Astrocyte (in vitro differentiated cells and primary cell): ENCODE measurements at regions not wholly inside any gene's neighbourhood (a gene's known extent, or its start where the extent isn't known, plus 50 kb on each side); places are given as distances from the start of the nearest gene placed in this dataset.

Source experiments
- DNase-seq: peaks from one replicate; pipeline ENCODE4 v3.0.0-alpha.2; 2010; ENCODE audit warnings: low read depth
- FAIRE-seq: peaks from 2 replicates; lab custom pipeline; 2011; peaks lifted over from hg19 to GRCh38; lab: Jason Lieb, UNC
- H2AFZ ChIP-seq: 2 replicates; pipeline ENCODE4 v1.6.0; 2012; ENCODE audit warnings: low read depth, low read length, inconsistent platforms
- H3K27ac ChIP-seq: 2 replicates; pipeline ENCODE4 v1.5.1; 2011; ENCODE audit warnings: low read depth, low read length, inconsistent platforms
- H3K27me3 ChIP-seq: 2 replicates; pipeline ENCODE4 v1.6.0; 2011; ENCODE audit warnings: low read length, inconsistent platforms; ENCODE audit not compliant: insufficient read depth
- H3K36me3 ChIP-seq: 2 replicates; pipeline ENCODE4 v1.5.1; 2011; ENCODE audit warnings: low read length, inconsistent platforms; ENCODE audit not compliant: insufficient read depth
- H3K4me1 ChIP-seq: 2 replicates; pipeline ENCODE4 v1.5.1; 2011; ENCODE audit warnings: low read length, inconsistent platforms; ENCODE audit not compliant: insufficient read depth
- H3K4me2 ChIP-seq: 2 replicates; pipeline ENCODE4 v1.6.0; 2012; ENCODE audit warnings: low read length, inconsistent platforms
- H3K4me3 ChIP-seq: 2 replicates; pipeline ENCODE4 v1.5.1; 2011; ENCODE audit warnings: low read depth, mild to moderate bottlenecking, low read length, inconsistent platforms; ENCODE audit not compliant: insufficient read depth
- H3K79me2 ChIP-seq: 2 replicates; pipeline ENCODE4 v1.6.0; 2012; ENCODE audit warnings: mild to moderate bottlenecking, low read length, inconsistent platforms; ENCODE audit not compliant: insufficient read depth
- H3K9ac ChIP-seq: 2 replicates; pipeline ENCODE4 v1.6.0; 2012; ENCODE audit warnings: mild to moderate bottlenecking, low read length, inconsistent platforms
- H3K9me3 ChIP-seq: 2 replicates; pipeline ENCODE4 v1.5.1; 2012; ENCODE audit warnings: low read depth, mild to moderate bottlenecking, low read length, inconsistent platforms; ENCODE audit not compliant: insufficient read depth
- H4K20me1 ChIP-seq: 2 replicates; pipeline ENCODE4 v1.6.0; 2012; ENCODE audit warnings: low read length, inconsistent platforms; ENCODE audit not compliant: insufficient read depth
- H3K27ac Mint-ChIP-seq: one replicate; pipeline ENCODE4 v1.8.0; 2021; ENCODE audit warnings: mild to moderate bottlenecking, mixed read lengths; ENCODE audit not compliant: unreplicated experiment
- H3K27me3 Mint-ChIP-seq: one replicate; pipeline ENCODE4 v1.8.0; 2021; ENCODE audit warnings: low read depth, mixed read lengths; ENCODE audit not compliant: unreplicated experiment
- H3K36me3 Mint-ChIP-seq: one replicate; pipeline ENCODE4 v1.8.0; 2021; ENCODE audit warnings: low read depth, mixed read lengths; ENCODE audit not compliant: unreplicated experiment
- H3K4me1 Mint-ChIP-seq: one replicate; pipeline ENCODE4 v1.8.0; 2021; ENCODE audit warnings: low read depth, mixed read lengths; ENCODE audit not compliant: unreplicated experiment
- H3K4me3 Mint-ChIP-seq: one replicate; pipeline ENCODE4 v1.8.0; 2021; ENCODE audit warnings: mild to moderate bottlenecking, moderate library complexity, mixed read lengths; ENCODE audit not compliant: unreplicated experiment
- H3K9me3 Mint-ChIP-seq: one replicate; pipeline ENCODE4 v1.8.0; 2021; ENCODE audit warnings: mild to moderate bottlenecking, mixed read lengths; ENCODE audit not compliant: unreplicated experiment
- EZH2 ChIP-seq: IDR thresholded peaks from 2 replicates; pipeline ENCODE4 v1.6.1; 2012; ENCODE audit warnings: mild to moderate bottlenecking, low read length, inconsistent platforms; ENCODE audit not compliant: insufficient read depth
- TF ChIP-seq, protein P1 (sequence below): IDR thresholded peaks from 2 replicates; pipeline ENCODE4 v1.5.1; 2011; ENCODE audit warnings: low read depth, mild to moderate bottlenecking, inconsistent platforms, low read length, moderate library complexity; ENCODE audit not compliant: insufficient read depth

DNA sequence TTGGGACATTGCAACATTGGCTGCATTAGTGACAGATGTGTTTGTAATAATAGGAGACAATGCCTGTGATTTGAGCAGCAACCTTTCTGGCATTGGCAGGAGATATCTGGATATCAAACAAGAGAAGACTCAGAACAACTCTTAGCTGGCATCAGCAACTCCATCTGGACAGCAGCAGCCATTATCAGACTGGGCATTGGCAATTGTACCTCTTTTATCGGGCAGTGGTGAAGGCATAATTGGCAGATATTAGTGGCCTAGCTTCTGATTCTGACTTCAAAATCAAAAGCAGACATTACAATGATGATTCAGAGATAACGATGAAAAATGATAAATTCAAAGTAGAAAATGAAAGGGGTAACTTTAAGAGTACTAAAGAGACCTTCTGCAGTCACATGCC, 1193.7 kb downstream of the EFNB2 start:
- no peaks in the 10 kb centered on the region for H3K27me3 ChIP-seq
- H2AFZ ChIP-seq, result no peak overlapping the region
- no peak overlapping the region for H3K9ac ChIP-seq
- no peaks in the 10 kb centered on the region for H3K79me2 ChIP-seq
- peaks cover 27% of the 10 kb centered on the region for H3K4me1 ChIP-seq
- H4K20me1 ChIP-seq, result no peaks in the 10 kb centered on the region
- FAIRE-seq, result no peak
- Mint-ChIP-seq H3K36me3 (no peaks in the 10 kb centered on the region), H3K27me3 (peaks cover 2% of the 10 kb centered on the region), H3K27ac (no peak overlapping the region), H3K4me1 (peaks cover 20% of the 10 kb centered on the region), H3K9me3 (peaks cover 2% of the 10 kb centered on the region), H3K4me3 (no peak overlapping the region)
- no peak overlapping the region for H3K27ac ChIP-seq
- H3K36me3 ChIP-seq, result no peaks in the 10 kb centered on the region
- H3K4me3 ChIP-seq, result no peak overlapping the region
- H3K9me3 ChIP-seq, result no peaks in the 10 kb centered on the region
- TF ChIP-seq, protein P1, sequence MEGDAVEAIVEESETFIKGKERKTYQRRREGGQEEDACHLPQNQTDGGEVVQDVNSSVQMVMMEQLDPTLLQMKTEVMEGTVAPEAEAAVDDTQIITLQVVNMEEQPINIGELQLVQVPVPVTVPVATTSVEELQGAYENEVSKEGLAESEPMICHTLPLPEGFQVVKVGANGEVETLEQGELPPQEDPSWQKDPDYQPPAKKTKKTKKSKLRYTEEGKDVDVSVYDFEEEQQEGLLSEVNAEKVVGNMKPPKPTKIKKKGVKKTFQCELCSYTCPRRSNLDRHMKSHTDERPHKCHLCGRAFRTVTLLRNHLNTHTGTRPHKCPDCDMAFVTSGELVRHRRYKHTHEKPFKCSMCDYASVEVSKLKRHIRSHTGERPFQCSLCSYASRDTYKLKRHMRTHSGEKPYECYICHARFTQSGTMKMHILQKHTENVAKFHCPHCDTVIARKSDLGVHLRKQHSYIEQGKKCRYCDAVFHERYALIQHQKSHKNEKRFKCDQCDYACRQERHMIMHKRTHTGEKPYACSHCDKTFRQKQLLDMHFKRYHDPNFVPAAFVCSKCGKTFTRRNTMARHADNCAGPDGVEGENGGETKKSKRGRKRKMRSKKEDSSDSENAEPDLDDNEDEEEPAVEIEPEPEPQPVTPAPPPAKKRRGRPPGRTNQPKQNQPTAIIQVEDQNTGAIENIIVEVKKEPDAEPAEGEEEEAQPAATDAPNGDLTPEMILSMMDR, result no peak
- no peak for TF ChIP-seq EZH2
- no peak overlapping the region for H3K4me2 ChIP-seq
- no peak for DNase-seq

DNA sequence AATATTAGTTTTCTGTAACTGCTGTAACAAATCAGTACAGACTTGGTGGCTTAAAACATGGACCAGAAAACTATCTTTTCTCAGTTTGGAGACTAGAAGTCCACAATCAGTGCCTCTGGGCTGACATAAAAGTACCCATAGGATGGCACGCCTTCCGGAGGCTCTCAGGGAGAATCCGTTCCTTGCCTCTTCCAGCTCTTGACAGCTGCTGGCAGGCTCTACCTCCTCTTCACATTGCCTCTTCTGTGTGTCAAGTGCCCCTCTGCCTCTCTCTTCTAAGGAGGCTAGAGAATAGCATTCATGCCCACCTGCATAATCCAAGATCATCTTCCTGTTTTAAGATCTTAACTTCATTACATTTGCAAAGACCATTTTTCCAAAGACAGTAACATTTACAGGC, 1194.2 kb downstream of the EFNB2 start:
- H3K27me3 Mint-ChIP-seq, result peaks cover 2% of the 10 kb centered on the region
- no peaks in the 10 kb centered on the region for H3K27me3 ChIP-seq
- H3K27ac ChIP-seq, result no peak overlapping the region
- H3K79me2 ChIP-seq, result no peaks in the 10 kb centered on the region
- no peaks in the 10 kb centered on the region for H3K36me3 ChIP-seq
- H3K4me1 ChIP-seq, result peaks cover 23% of the 10 kb centered on the region
- H3K9ac ChIP-seq, result no peak overlapping the region
- H3K4me3 Mint-ChIP-seq, result no peak overlapping the region
- H2AFZ ChIP-seq, result no peak overlapping the region
- H3K9me3 Mint-ChIP-seq, result peaks cover 2% of the 10 kb centered on the region
- H3K9me3 ChIP-seq, result no peaks in the 10 kb centered on the region
- H4K20me1 ChIP-seq, result no peaks in the 10 kb centered on the region
- H3K4me3 ChIP-seq, result no peak overlapping the region
- FAIRE-seq (no peak), DNase-seq (no peak)
- TF ChIP-seq EZH2, result no peak
- TF ChIP-seq, protein P1, result no peak
- no peaks in the 10 kb centered on the region for H3K36me3 Mint-ChIP-seq
- no peak overlapping the region for H3K27ac Mint-ChIP-seq
- peaks cover 20% of the 10 kb centered on the region for H3K4me1 Mint-ChIP-seq
- H3K4me2 ChIP-seq, result no peak overlapping the region

GRCh38 chr13:105340061-105340606, 1195.3 kb downstream of the EFNB2 start:
- DNase-seq, result peak; percentile 41
- Histone ChIP-seq H3K9me3 (no peaks in the 10 kb centered on the region), H3K4me2 (no peak overlapping the region), H3K36me3 (no peaks in the 10 kb centered on the region), H2AFZ (no peak overlapping the region), H3K4me1 (peaks cover 15% of the 10 kb centered on the region), H3K27me3 (no peaks in the 10 kb centered on the region), H4K20me1 (no peaks in the 10 kb centered on the region), H3K27ac (no peak overlapping the region), H3K9ac (no peak overlapping the region), H3K4me3 (no peak overlapping the region), H3K79me2 (no peaks in the 10 kb centered on the region)
- TF ChIP-seq, protein P1, result no peak
- TF ChIP-seq EZH2, result no peak
- H3K36me3 Mint-ChIP-seq, result no peaks in the 10 kb centered on the region
- H3K9me3 Mint-ChIP-seq, result peaks cover 7% of the 10 kb centered on the region
- H3K4me1 Mint-ChIP-seq, result peaks cover 20% of the 10 kb centered on the region
- H3K4me3 Mint-ChIP-seq, result no peak overlapping the region
- no peak overlapping the region for H3K27ac Mint-ChIP-seq
- peaks cover 2% of the 10 kb centered on the region for H3K27me3 Mint-ChIP-seq
- no peak for FAIRE-seq
